ENCODE measurements at regions not wholly inside any gene's neighbourhood (a gene's known extent, or its start where the extent isn't known, plus 50 kb on each side); places are given as distances from the start of the nearest gene placed in this dataset.
A peak's percentile ranks its signal among the peaks of the same experiment; 100 is the strongest.

- peak; percentile 97 for TF ChIP-seq PRDM15 (CRISPR knock-in tag; IDR thresholded peaks at IDR 0.05)
Observed at GRCh38 chr15:69893863-69894262, 203.9 kb downstream of the TLE3 start (continued).

GRCh38 chr15:69895202-69895601 is 202.5 kb downstream of the TLE3 start:
- peaks cover 8% of the 10 kb centered on the region for H3K27me3 Mint-ChIP-seq (ENCODE audit: low read depth)
- peaks cover 13% of the 10 kb centered on the region for H3K4me1 Mint-ChIP-seq
- POLR2A ChIA-PET = no interaction called here
- DNase-seq (ENCODE audit: low spot score) (no peak), ATAC-seq (no peak)
- TF ChIP-seq ZNF671 (CRISPR knock-in tag; IDR thresholded peaks at IDR 0.05) (no peak), NR2C2 (CRISPR knock-in tag; IDR thresholded peaks at IDR 0.05) (no peak), GABPB1 (CRISPR knock-in tag; IDR thresholded peaks at IDR 0.05) (no peak), IRF1 (CRISPR knock-in tag; IDR thresholded peaks at IDR 0.05) (no peak), PRDM15 (CRISPR knock-in tag; IDR thresholded peaks at IDR 0.05) (no peak), NFYB (CRISPR knock-in tag; conservative IDR thresholded peaks at IDR 0.05; ENCODE audit: low read depth) (no peak), NR3C1 (CRISPR knock-in tag; conservative IDR thresholded peaks at IDR 0.05; ENCODE audit: low read depth) (no peak), TCF7 (CRISPR knock-in tag; IDR thresholded peaks at IDR 0.05; ENCODE audit: low read depth) (no peak), NFATC4 (CRISPR knock-in tag; IDR thresholded peaks at IDR 0.05) (no peak), JAZF1 (CRISPR knock-in tag; IDR thresholded peaks at IDR 0.05) (no peak)
- no peak overlapping the region for H3K4me3 Mint-ChIP-seq
- H3K27ac Mint-ChIP-seq = no peak overlapping the region
- H3K36me3 Mint-ChIP-seq = no peaks in the 10 kb centered on the region; the same call in 1 of the 2 replicates
- CTCF ChIA-PET = no interaction called here
- H3K9me3 Mint-ChIP-seq = peaks cover 8% of the 10 kb centered on the region

GRCh38 chr15:69896606-69897005 is 201.1 kb downstream of the TLE3 start:
- ATAC-seq (no peak), DNase-seq (ENCODE audit: low spot score) (no peak)
- H3K27me3 Mint-ChIP-seq (ENCODE audit: low read depth) = peaks cover 2% of the 10 kb centered on the region; the same call in 1 of the 2 replicates
- H3K4me3 Mint-ChIP-seq = no peak overlapping the region
- POLR2A ChIA-PET = no interaction called here
- no peaks in the 10 kb centered on the region for H3K9me3 Mint-ChIP-seq
- peaks cover 10% of the 10 kb centered on the region; the same call in 1 of the 2 replicates for H3K4me1 Mint-ChIP-seq
- no peaks in the 10 kb centered on the region for H3K36me3 Mint-ChIP-seq
- H3K27ac Mint-ChIP-seq = no peak overlapping the region
- CTCF ChIA-PET = no interaction called here
- TF ChIP-seq CREM (CRISPR knock-in tag; IDR thresholded peaks at IDR 0.05) (no peak), ZNF138 (CRISPR knock-in tag; conservative IDR thresholded peaks at IDR 0.05) (no peak), PREB (CRISPR knock-in tag; IDR thresholded peaks at IDR 0.05; ENCODE audit: borderline replicate concordance) (no peak), STAT6 (CRISPR knock-in tag; conservative IDR thresholded peaks at IDR 0.05; ENCODE audit: low read depth) (no peak), ZNF219 (CRISPR knock-in tag; IDR thresholded peaks at IDR 0.05; ENCODE audit: borderline replicate concordance) (no peak), NR1H2 (CRISPR knock-in tag; IDR thresholded peaks at IDR 0.05) (no peak), ESRRA (CRISPR knock-in tag; IDR thresholded peaks at IDR 0.05; ENCODE audit: borderline replicate concordance) (no peak), HMGA2 (CRISPR knock-in tag; IDR thresholded peaks at IDR 0.05) (no peak), ZNF396 (CRISPR knock-in tag; IDR thresholded peaks at IDR 0.05; ENCODE audit: borderline replicate concordance) (no peak), KAT7 (CRISPR knock-in tag; IDR thresholded peaks at IDR 0.05; ENCODE audit: borderline replicate concordance) (no peak), ZNF512 (CRISPR knock-in tag; IDR thresholded peaks at IDR 0.05; ENCODE audit: borderline replicate concordance) (no peak)

Measured in WTC11 (cell line).